ENCODE measurements at regions not wholly inside any gene's neighbourhood (a gene's known extent, or its start where the extent isn't known, plus 50 kb on each side); places are given as distances from the start of the nearest gene placed in this dataset.

GRCh38 chr2:66827851-66828250 lies 392.9 kb downstream of the MEIS1 start:
- no peak for TF ChIP-seq CTCF (conservative IDR thresholded peaks at IDR 0.05)
- TF ChIP-seq EZH2 (IDR thresholded peaks at IDR 0.05; ENCODE audit: low read depth): no peak
